ENCODE measurements at regions not wholly inside any gene's neighbourhood (a gene's known extent, or its start where the extent isn't known, plus 50 kb on each side); places are given as distances from the start of the nearest gene placed in this dataset.

- H3K36me3 ChIP-seq (ENCODE audit: control insufficient read depth, insufficient read depth, low read length), result no peaks in the 10 kb centered on the region
- no peaks in the 10 kb centered on the region for H4K20me1 ChIP-seq (ENCODE audit: control insufficient read depth, extremely low read depth, insufficient read depth, low read length)
- no peak overlapping the region for H3K4me2 ChIP-seq (ENCODE audit: extremely low read depth, insufficient read depth, low read length)
- peak in 1 of 2 donors; percentile 27 for DNase-seq (ENCODE audit: low read depth in 2 of 2)
- no peak for TF ChIP-seq CTCF (conservative IDR thresholded peaks at IDR 0.05 in 1 of 2, IDR thresholded peaks at IDR 0.05 in 1 of 2; ENCODE audit: low read depth in 1 of 2, low read length in 2 of 2)
- no peak for TF ChIP-seq EZH2 (IDR thresholded peaks at IDR 0.05; ENCODE audit: low read length, missing control alignments)
- H3K79me2 ChIP-seq (ENCODE audit: control insufficient read depth, insufficient read depth, low read length), result no peaks in the 10 kb centered on the region
- H3K27me3 ChIP-seq (ENCODE audit: control insufficient read depth, insufficient read depth, low read length), result no peaks in the 10 kb centered on the region
- H3K4me1 ChIP-seq (ENCODE audit: control insufficient read depth, extremely low read depth, insufficient read depth, low read length), result no peaks in the 10 kb centered on the region
- no peak overlapping the region for H3K9ac ChIP-seq (ENCODE audit: insufficient read depth, low read length)
- no peak overlapping the region for H2AFZ ChIP-seq (ENCODE audit: low read length)
- H3K4me3 ChIP-seq (replicated peaks in 1 of 4; ENCODE audit: control extremely low read depth in 1 of 4, insufficient read depth in 1 of 4, low read depth in 3 of 4, low read length in 4 of 4), result no peak overlapping the region
- no peaks in the 10 kb centered on the region for H3K9me3 ChIP-seq (ENCODE audit: control insufficient read depth, insufficient read depth, low read depth, low read length)
- H3K27ac ChIP-seq (ENCODE audit: insufficient read depth, low read length), result no peak overlapping the region
Observed at GRCh38 chr2:196487417-196487816, 152.1 kb upstream of the CCDC150 start.

- Histone ChIP-seq H3K9ac (ENCODE audit: insufficient read depth, low read length) (no peak overlapping the region), H3K36me3 (ENCODE audit: control insufficient read depth, insufficient read depth, low read length) (no peaks in the 10 kb centered on the region), H3K9me3 (ENCODE audit: control insufficient read depth, insufficient read depth, low read depth, low read length) (no peaks in the 10 kb centered on the region), H3K4me3 (replicated peaks in 1 of 4; ENCODE audit: control extremely low read depth in 1 of 4, insufficient read depth in 1 of 4, low read depth in 3 of 4, low read length in 4 of 4) (no peak overlapping the region), H3K79me2 (ENCODE audit: control insufficient read depth, insufficient read depth, low read length) (no peaks in the 10 kb centered on the region), H4K20me1 (ENCODE audit: control insufficient read depth, extremely low read depth, insufficient read depth, low read length) (no peaks in the 10 kb centered on the region), H2AFZ (ENCODE audit: low read length) (no peak overlapping the region), H3K27ac (ENCODE audit: insufficient read depth, low read length) (no peak overlapping the region), H3K4me2 (ENCODE audit: extremely low read depth, insufficient read depth, low read length) (no peak overlapping the region), H3K4me1 (ENCODE audit: control insufficient read depth, extremely low read depth, insufficient read depth, low read length) (no peaks in the 10 kb centered on the region), H3K27me3 (ENCODE audit: control insufficient read depth, insufficient read depth, low read length) (no peaks in the 10 kb centered on the region)
- no peak for TF ChIP-seq EZH2 (IDR thresholded peaks at IDR 0.05; ENCODE audit: low read length, missing control alignments)
- TF ChIP-seq CTCF (conservative IDR thresholded peaks at IDR 0.05 in 1 of 2, IDR thresholded peaks at IDR 0.05 in 1 of 2; ENCODE audit: low read depth in 1 of 2, low read length in 2 of 2), result no peak
- peak in 1 of 2 donors; percentile 27 for DNase-seq (ENCODE audit: low read depth in 2 of 2)
Observed at GRCh38 chr2:196489371-196489770, 150.1 kb upstream of the CCDC150 start.

- no peaks in the 10 kb centered on the region for H3K4me1 ChIP-seq (ENCODE audit: control insufficient read depth, extremely low read depth, insufficient read depth, low read length)
- no peak for TF ChIP-seq CTCF (conservative IDR thresholded peaks at IDR 0.05 in 1 of 2, IDR thresholded peaks at IDR 0.05 in 1 of 2; ENCODE audit: low read depth in 1 of 2, low read length in 2 of 2)
- no peak for TF ChIP-seq EZH2 (IDR thresholded peaks at IDR 0.05; ENCODE audit: low read length, missing control alignments)
- no peak overlapping the region for H2AFZ ChIP-seq (ENCODE audit: low read length)
Observed at GRCh38 chr2:196492946-196493345, 146.6 kb upstream of the CCDC150 start.

More at GRCh38 chr2:196492946-196493345, 146.6 kb upstream of the CCDC150 start:
- Histone ChIP-seq H4K20me1 (ENCODE audit: control insufficient read depth, extremely low read depth, insufficient read depth, low read length) (no peaks in the 10 kb centered on the region), H3K4me2 (ENCODE audit: extremely low read depth, insufficient read depth, low read length) (no peak overlapping the region), H3K27ac (ENCODE audit: insufficient read depth, low read length) (no peak overlapping the region), H3K79me2 (ENCODE audit: control insufficient read depth, insufficient read depth, low read length) (no peaks in the 10 kb centered on the region), H3K4me3 (replicated peaks in 1 of 4; ENCODE audit: control extremely low read depth in 1 of 4, insufficient read depth in 1 of 4, low read depth in 3 of 4, low read length in 4 of 4) (no peak overlapping the region), H3K9ac (ENCODE audit: insufficient read depth, low read length) (no peak overlapping the region), H3K36me3 (ENCODE audit: control insufficient read depth, insufficient read depth, low read length) (no peaks in the 10 kb centered on the region), H3K9me3 (ENCODE audit: control insufficient read depth, insufficient read depth, low read depth, low read length) (no peaks in the 10 kb centered on the region), H3K27me3 (ENCODE audit: control insufficient read depth, insufficient read depth, low read length) (no peaks in the 10 kb centered on the region)
- DNase-seq (ENCODE audit: low read depth in 2 of 2), result no peak
